ENCODE measurements at regions not wholly inside any gene's neighbourhood (a gene's known extent, or its start where the extent isn't known, plus 50 kb on each side); places are given as distances from the start of the nearest gene placed in this dataset.
"Not testable (repeated sequence)": the region's sequence is repeated elsewhere in the genome, so short reads cannot be mapped to it uniquely, and the experiment has no call there.

DNA sequence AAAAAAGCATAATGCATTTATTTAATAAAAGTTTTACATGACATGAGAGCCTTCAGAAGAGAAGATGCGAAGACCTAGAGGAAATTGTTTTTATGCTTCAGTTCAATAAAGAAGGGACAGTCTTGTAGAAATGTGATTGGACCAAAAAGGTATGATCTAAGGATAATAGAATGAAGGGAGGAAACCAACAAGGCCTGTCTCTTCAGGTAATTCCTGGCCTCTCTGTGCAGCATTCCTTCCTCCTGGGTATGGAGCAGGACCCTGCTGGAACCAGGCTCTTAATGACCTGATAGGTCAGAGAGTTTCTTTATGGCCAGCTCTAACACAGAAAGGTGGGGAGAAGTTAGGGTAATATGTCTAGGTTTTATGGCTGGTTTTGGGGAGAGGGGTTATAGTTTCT lies 162.8 kb upstream of the HEY2 start:
- POLR2A ChIA-PET, result no interaction called here

DNA sequence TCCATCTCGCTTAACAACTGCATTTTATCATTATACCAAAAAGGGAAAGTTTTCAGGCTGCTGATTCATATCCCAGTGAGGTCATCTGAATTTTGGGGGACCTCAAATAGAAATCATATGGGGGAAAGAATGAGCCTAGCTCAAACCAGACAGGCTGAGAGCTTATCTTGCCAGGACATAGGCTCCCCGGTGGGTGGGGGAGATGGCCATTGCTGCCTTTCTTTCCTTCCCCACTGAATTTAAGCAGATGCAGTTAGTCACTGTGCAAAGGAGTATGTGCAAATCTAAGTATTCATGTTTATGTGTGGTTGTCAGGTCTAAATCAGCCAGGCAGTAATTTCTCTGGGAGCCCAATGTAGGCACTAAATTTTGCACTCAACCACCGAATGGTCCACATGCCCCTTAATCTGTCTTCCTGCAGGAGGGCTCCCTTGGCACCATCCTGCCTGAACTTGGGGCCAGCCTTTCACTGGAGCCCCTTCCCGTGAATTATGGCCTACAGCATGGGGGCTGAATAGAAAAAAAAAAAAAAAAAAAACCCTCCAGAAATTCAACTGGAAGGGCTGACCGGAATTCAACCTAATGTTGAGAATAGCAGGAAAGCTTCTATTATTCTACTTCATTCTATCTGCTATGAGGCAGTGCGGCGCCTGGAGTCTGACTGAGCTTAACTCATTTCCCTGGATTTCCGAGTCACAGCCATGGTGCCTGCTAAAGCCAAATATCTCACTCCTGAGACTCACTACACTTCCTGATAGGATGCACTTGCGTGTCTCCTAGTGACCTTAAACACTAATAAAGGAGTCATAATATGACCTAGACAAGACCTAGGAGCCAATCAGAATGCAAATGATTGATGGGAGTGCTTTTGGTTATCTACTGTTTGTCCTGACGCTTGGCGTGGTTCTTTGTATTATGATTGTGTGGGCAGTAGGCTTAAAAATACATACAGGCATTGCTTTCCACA lies 161.5 kb upstream of the HEY2 start:
- no peak for DNase-seq (ENCODE audit: low read depth)
- ChIA-PET CTCF (no interaction called here), POLR2A (no interaction called here)
- Histone ChIP-seq H3K4me3 (ENCODE audit: low read depth, low read length) (no peak overlapping the region), H3K27me3 (ENCODE audit: control insufficient read depth, insufficient read depth, low read length) (no peaks in the 10 kb centered on the region; the same call in 1 of the 2 replicates), H3K36me3 (ENCODE audit: control insufficient read depth, insufficient read depth, low read length) (no peaks in the 10 kb centered on the region)
- TF ChIP-seq, protein P1, sequence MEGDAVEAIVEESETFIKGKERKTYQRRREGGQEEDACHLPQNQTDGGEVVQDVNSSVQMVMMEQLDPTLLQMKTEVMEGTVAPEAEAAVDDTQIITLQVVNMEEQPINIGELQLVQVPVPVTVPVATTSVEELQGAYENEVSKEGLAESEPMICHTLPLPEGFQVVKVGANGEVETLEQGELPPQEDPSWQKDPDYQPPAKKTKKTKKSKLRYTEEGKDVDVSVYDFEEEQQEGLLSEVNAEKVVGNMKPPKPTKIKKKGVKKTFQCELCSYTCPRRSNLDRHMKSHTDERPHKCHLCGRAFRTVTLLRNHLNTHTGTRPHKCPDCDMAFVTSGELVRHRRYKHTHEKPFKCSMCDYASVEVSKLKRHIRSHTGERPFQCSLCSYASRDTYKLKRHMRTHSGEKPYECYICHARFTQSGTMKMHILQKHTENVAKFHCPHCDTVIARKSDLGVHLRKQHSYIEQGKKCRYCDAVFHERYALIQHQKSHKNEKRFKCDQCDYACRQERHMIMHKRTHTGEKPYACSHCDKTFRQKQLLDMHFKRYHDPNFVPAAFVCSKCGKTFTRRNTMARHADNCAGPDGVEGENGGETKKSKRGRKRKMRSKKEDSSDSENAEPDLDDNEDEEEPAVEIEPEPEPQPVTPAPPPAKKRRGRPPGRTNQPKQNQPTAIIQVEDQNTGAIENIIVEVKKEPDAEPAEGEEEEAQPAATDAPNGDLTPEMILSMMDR (IDR thresholded peaks at IDR 0.05; ENCODE audit: insufficient read depth, low read depth, low read length), result no peak

More for the DNA sequence above, 162.8 kb upstream of the HEY2 start:
- H3K27me3 ChIP-seq (ENCODE audit: control insufficient read depth, insufficient read depth, low read length), result no peaks in the 10 kb centered on the region; the same call in 1 of the 2 replicates
- CTCF ChIA-PET, result no interaction called here
- TF ChIP-seq, protein P1 (IDR thresholded peaks at IDR 0.05; ENCODE audit: insufficient read depth, low read depth, low read length), result no peak
- no peak for DNase-seq (ENCODE audit: low read depth)
- no peak overlapping the region for H3K4me3 ChIP-seq (ENCODE audit: low read depth, low read length)
- no peaks in the 10 kb centered on the region for H3K36me3 ChIP-seq (ENCODE audit: control insufficient read depth, insufficient read depth, low read length)

DNA sequence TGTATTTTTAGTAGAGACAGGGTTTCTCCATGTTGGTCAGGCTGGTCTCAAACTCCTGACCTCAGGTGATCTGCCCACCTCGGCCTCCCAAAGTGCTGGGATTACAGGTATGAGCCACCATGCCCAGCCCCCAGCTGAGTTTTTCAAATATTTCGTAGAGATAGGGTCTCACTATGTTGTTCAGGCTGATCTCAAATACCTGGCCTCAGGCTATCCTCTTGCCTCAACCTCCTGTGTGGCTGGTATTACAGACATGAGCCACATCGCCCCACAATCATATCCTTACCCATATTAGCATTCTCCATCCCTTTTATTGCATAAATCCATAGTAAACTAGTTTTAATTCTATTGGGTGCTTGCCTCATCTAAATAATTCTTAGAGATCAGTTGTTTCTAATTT lies 157.6 kb upstream of the HEY2 start:
- H3K4me3 ChIP-seq (ENCODE audit: low read depth, low read length); H3K27me3 ChIP-seq (ENCODE audit: control insufficient read depth, insufficient read depth, low read length); DNase-seq (ENCODE audit: low read depth); H3K36me3 ChIP-seq (ENCODE audit: control insufficient read depth, insufficient read depth, low read length); POLR2A ChIA-PET; CTCF ChIA-PET: not testable (repeated sequence)

DNA sequence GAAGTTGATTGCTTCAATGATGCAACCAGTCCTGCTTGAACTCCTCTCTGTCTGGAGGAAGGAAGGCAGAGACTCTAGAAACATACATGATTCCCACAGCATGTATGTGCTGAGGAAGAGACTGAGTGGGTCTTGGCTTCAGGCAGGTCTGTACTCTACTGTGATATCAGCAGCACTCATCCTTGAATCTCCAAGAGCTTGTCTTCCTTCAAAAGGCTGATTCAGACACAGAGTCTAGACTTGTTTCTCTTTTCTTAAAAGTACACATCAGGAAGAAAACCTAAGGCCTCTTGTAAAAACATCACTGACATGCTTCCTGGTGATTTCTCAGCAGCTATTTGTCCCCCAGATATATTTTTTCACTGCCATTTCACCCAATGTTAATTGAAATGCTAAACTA lies 155.7 kb upstream of the HEY2 start:
- TF ChIP-seq, protein P1 (IDR thresholded peaks at IDR 0.05; ENCODE audit: insufficient read depth, low read depth, low read length), result no peak
- no peaks in the 10 kb centered on the region for H3K27me3 ChIP-seq (ENCODE audit: control insufficient read depth, insufficient read depth, low read length)
- POLR2A ChIA-PET, result no interaction called here
- CTCF ChIA-PET, result interaction anchor here (0.9 kb wide), 1 partner anchor 9 kb away, joined by 4 read pairs; no protein-coding TSS in a partner anchor
- no peaks in the 10 kb centered on the region for H3K36me3 ChIP-seq (ENCODE audit: control insufficient read depth, insufficient read depth, low read length)
- no peak for DNase-seq (ENCODE audit: low read depth)
- H3K4me3 ChIP-seq (ENCODE audit: low read depth, low read length), result no peak overlapping the region

DNA sequence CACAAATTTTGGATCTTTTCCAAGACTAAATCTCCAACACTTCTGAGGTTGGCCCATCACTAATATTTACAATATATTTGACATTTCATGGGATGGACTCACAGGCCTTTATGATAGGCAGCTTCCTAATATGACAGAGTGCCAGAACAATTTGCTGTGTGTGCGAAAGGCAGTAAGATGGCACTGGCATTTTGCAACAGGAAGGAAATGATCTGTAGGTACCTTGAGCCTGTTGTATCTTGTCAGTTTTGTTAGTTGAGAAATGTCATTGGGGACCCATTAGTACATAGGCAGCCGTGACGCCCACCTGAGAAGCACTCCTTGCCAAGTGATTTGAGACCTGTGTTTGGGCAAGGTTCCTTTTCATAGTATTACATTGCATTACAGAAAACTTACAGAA lies 153.4 kb upstream of the HEY2 start:
- H3K4me3 ChIP-seq (ENCODE audit: low read depth, low read length), result no peak overlapping the region
- DNase-seq (ENCODE audit: low read depth), result no peak
- TF ChIP-seq, protein P1 (IDR thresholded peaks at IDR 0.05; ENCODE audit: insufficient read depth, low read depth, low read length), result no peak
- POLR2A ChIA-PET, result no interaction called here
- H3K36me3 ChIP-seq (ENCODE audit: control insufficient read depth, insufficient read depth, low read length), result no peaks in the 10 kb centered on the region
- no peaks in the 10 kb centered on the region for H3K27me3 ChIP-seq (ENCODE audit: control insufficient read depth, insufficient read depth, low read length)
- CTCF ChIA-PET, result no interaction called here
